IPS-NIHi11 (cell line): ENCODE measurements at regions not wholly inside any gene's neighbourhood (a gene's known extent, or its start where the extent isn't known, plus 50 kb on each side); places are given as distances from the start of the nearest gene placed in this dataset.
"Not testable (repeated sequence)": the region's sequence is repeated elsewhere in the genome, so short reads cannot be mapped to it uniquely, and the experiment has no call there.

Experiments used
- DNase-seq: peaks from one replicate; pipeline ENCODE4 v3.0.0; 2012; ENCODE audit warnings: mixed read lengths, low spot score

GRCh38 chr10:8693635-8694034, 639.1 kb downstream of the GATA3 start:
- DNase-seq, result not testable (repeated sequence)

GRCh38 chr10:8696746-8697145, 642.3 kb downstream of the GATA3 start:
- DNase-seq, result no peak

GRCh38 chr10:8700689-8701088, 646.2 kb downstream of the GATA3 start:
- no peak for DNase-seq

- no peak for DNase-seq
These were observed 647.7 kb downstream of the GATA3 start for GRCh38 chr10:8702181-8702580.

- no peak for DNase-seq
These were observed 650.9 kb downstream of the GATA3 start for GRCh38 chr10:8705415-8705814.

- no peak for DNase-seq
These were observed 658.2 kb downstream of the GATA3 start for GRCh38 chr10:8712656-8713055.

GRCh38 chr10:8719971-8720370, 665.5 kb downstream of the GATA3 start:
- DNase-seq, result no peak

- no peak for DNase-seq
These were observed 667.2 kb downstream of the GATA3 start for GRCh38 chr10:8721650-8722049.

- DNase-seq, result no peak
These were observed 668.3 kb downstream of the GATA3 start for GRCh38 chr10:8722835-8723234.

- no peak for DNase-seq
These were observed 670.9 kb downstream of the GATA3 start for GRCh38 chr10:8725343-8725742.

- DNase-seq, result no peak
These were observed 671.7 kb downstream of the GATA3 start for GRCh38 chr10:8726084-8726778.

- DNase-seq, result no peak
These were observed 672.2 kb downstream of the GATA3 start for GRCh38 chr10:8726779-8727084.

GRCh38 chr10:8731121-8732095, 676.9 kb downstream of the GATA3 start:
- DNase-seq, result no peak

GRCh38 chr10:8738987-8739386, 684.5 kb downstream of the GATA3 start:
- no peak for DNase-seq

- no peak for DNase-seq
These were observed 697.8 kb downstream of the GATA3 start for GRCh38 chr10:8752146-8752843.

- DNase-seq, result no peak
These were observed 703.5 kb downstream of the GATA3 start for GRCh38 chr10:8758029-8758428.

- DNase-seq, result no peak
These were observed 712.4 kb downstream of the GATA3 start for GRCh38 chr10:8766899-8767298.

- no peak for DNase-seq
These were observed 713.1 kb downstream of the GATA3 start for GRCh38 chr10:8767591-8767990.

- no peak for DNase-seq
These were observed 713.9 kb downstream of the GATA3 start for GRCh38 chr10:8768341-8768740.

- no peak for DNase-seq
These were observed 714.4 kb downstream of the GATA3 start for GRCh38 chr10:8768852-8769251.

- DNase-seq, result no peak
These were observed 722.6 kb downstream of the GATA3 start for GRCh38 chr10:8776926-8777622.

GRCh38 chr10:8778713-8779112, 724.2 kb downstream of the GATA3 start:
- no peak for DNase-seq
